ENCODE measurements at regions not wholly inside any gene's neighbourhood (a gene's known extent, or its start where the extent isn't known, plus 50 kb on each side); places are given as distances from the start of the nearest gene placed in this dataset.
A peak's percentile ranks its signal among the peaks of the same experiment; 100 is the strongest.
"Not testable (repeated sequence)": the region's sequence is repeated elsewhere in the genome, so short reads cannot be mapped to it uniquely, and the experiment has no call there.

- no peak for DNase-seq (ENCODE audit: extremely low read depth, low read depth, low spot score)
Observed at GRCh38 chr12:25785134-25785533, 173.3 kb upstream of the RASSF8 start.

- no peak for DNase-seq (ENCODE audit: extremely low read depth, low read depth, low spot score)
Observed at GRCh38 chr12:25787701-25788100, 170.8 kb upstream of the RASSF8 start.

GRCh38 chr12:25788707-25789442, 169.6 kb upstream of the RASSF8 start:
- DNase-seq (ENCODE audit: extremely low read depth, low read depth, low spot score): no peak

- DNase-seq (ENCODE audit: extremely low read depth, low read depth, low spot score): no peak
Observed at GRCh38 chr12:25789541-25789944, 168.9 kb upstream of the RASSF8 start.

- no peak for DNase-seq (ENCODE audit: extremely low read depth, low read depth, low spot score)
Observed at GRCh38 chr12:25792031-25792430, 166.5 kb upstream of the RASSF8 start.

GRCh38 chr12:25793196-25793595, 165.3 kb upstream of the RASSF8 start:
- DNase-seq (ENCODE audit: extremely low read depth, low read depth, low spot score): no peak

- DNase-seq (ENCODE audit: extremely low read depth, low read depth, low spot score): no peak
Observed at GRCh38 chr12:25794571-25794970, 163.9 kb upstream of the RASSF8 start.

GRCh38 chr12:25796523-25797000, 161.9 kb upstream of the RASSF8 start:
- DNase-seq (ENCODE audit: extremely low read depth, low read depth, low spot score): no peak

- no peak for DNase-seq (ENCODE audit: extremely low read depth, low read depth, low spot score)
Observed at GRCh38 chr12:25797386-25797785, 161.1 kb upstream of the RASSF8 start.

GRCh38 chr12:25797949-25798348, 160.5 kb upstream of the RASSF8 start:
- no peak for DNase-seq (ENCODE audit: extremely low read depth, low read depth, low spot score)

- DNase-seq (ENCODE audit: extremely low read depth, low read depth, low spot score): no peak
Observed at GRCh38 chr12:25800101-25800500, 158.4 kb upstream of the RASSF8 start.

GRCh38 chr12:25801734-25802133, 156.7 kb upstream of the RASSF8 start:
- no peak for DNase-seq (ENCODE audit: extremely low read depth, low read depth, low spot score)

GRCh38 chr12:25802143-25802542, 156.3 kb upstream of the RASSF8 start:
- no peak for DNase-seq (ENCODE audit: extremely low read depth, low read depth, low spot score)

- DNase-seq (ENCODE audit: extremely low read depth, low read depth, low spot score): not testable (repeated sequence)
Observed at GRCh38 chr12:25803029-25803664, 155.3 kb upstream of the RASSF8 start.

GRCh38 chr12:25804286-25804685, 154.2 kb upstream of the RASSF8 start:
- not testable (repeated sequence) for DNase-seq (ENCODE audit: extremely low read depth, low read depth, low spot score)

GRCh38 chr12:25806271-25806670, 152.2 kb upstream of the RASSF8 start:
- no peak for DNase-seq (ENCODE audit: extremely low read depth, low read depth, low spot score)

- no peak for DNase-seq (ENCODE audit: extremely low read depth, low read depth, low spot score)
Observed at GRCh38 chr12:25808604-25809003, 149.9 kb upstream of the RASSF8 start.

GRCh38 chr12:25810683-25811082, 147.8 kb upstream of the RASSF8 start:
- no peak for DNase-seq (ENCODE audit: extremely low read depth, low read depth, low spot score)

- DNase-seq (ENCODE audit: extremely low read depth, low read depth, low spot score): no peak
Observed at GRCh38 chr12:25811656-25812126, 146.8 kb upstream of the RASSF8 start.

GRCh38 chr12:25812295-25812694, 146.2 kb upstream of the RASSF8 start:
- DNase-seq (ENCODE audit: extremely low read depth, low read depth, low spot score): no peak

- no peak for DNase-seq (ENCODE audit: extremely low read depth, low read depth, low spot score)
Observed at GRCh38 chr12:25813843-25814242, 144.6 kb upstream of the RASSF8 start.

- peak; percentile 20 for DNase-seq (ENCODE audit: extremely low read depth, low read depth, low spot score)
Observed at GRCh38 chr12:25816637-25817036, 141.8 kb upstream of the RASSF8 start.

Data from glomerular endothelial cell (primary cell).